Adrenal gland (tissue), 9 donors: ENCODE measurements at regions not wholly inside any gene's neighbourhood (a gene's known extent, or its start where the extent isn't known, plus 50 kb on each side); places are given as distances from the start of the nearest gene placed in this dataset.
A peak's percentile ranks its signal among the peaks of the same experiment; 100 is the strongest.

Source experiments
- DNase-seq, 7 donors: peaks; one replicate each; pipeline ENCODE4 v3.0.0-alpha.2; 2019 to 2020
- H3K27ac ChIP-seq, 5 donors: fragments of 200-600 bp; sonication (generic) in 4 of 5; 1 replicate in 3 of 5; 2 replicates in 2 of 5; pipeline versions ENCODE4 v1.5.1 to v1.8.0; 2016 to 2020; ENCODE audit warnings: mild to moderate bottlenecking in 1 of 5
- H3K27me3 ChIP-seq: fragments of 200-600 bp; 2 replicates; pipeline ENCODE4 v1.8.0; 2021
- H3K36me3 ChIP-seq, 2 donors: fragments of 200-600 bp; replicated peaks in 1 of 2; 1 replicate in 1 of 2; 2 replicates in 1 of 2; pipeline versions ENCODE4 v1.5.1 to v1.8.0; 2018 to 2022
- H3K4me1 ChIP-seq, 2 donors: fragments of 200-600 bp; replicated peaks in 1 of 2; 1 replicate in 1 of 2; 2 replicates in 1 of 2; pipeline versions ENCODE4 v1.5.1 to v1.8.0; 2018 to 2021
- H3K4me3 ChIP-seq, 4 donors: fragments of 200-600 bp; sonication (generic) in 3 of 4; one replicate each; pipeline ENCODE4 v1.5.1; 2016 to 2018
- H3K9me3 ChIP-seq, 3 donors: fragments of 200-600 bp; sonication (generic) in 1 of 3; replicated peaks in 1 of 3; 1 replicate in 2 of 3; 2 replicates in 1 of 3; pipeline versions ENCODE4 v1.5.1 to v1.8.0; 2016 to 2021
- CTCF ChIP-seq, 6 experiments: fragments of 450-650 bp in 4 of 6; fragments of 200-600 bp in 2 of 6; sonication (generic) in 1 of 6; IDR thresholded peaks; 1 replicate in 5 of 6; 2 replicates in 1 of 6; pipeline versions ENCODE4 v1.5.1 to v1.8.0; 2016 to 2021; ENCODE audit warnings: antibody characterized with exemption in 6 of 6, mild to moderate bottlenecking in 2 of 6, moderate library complexity in 1 of 6
- POLR2A ChIP-seq, 2 donors: fragments of 450-650 bp; IDR thresholded peaks; one replicate each; pipeline ENCODE4 v1.6.1; 2017; ENCODE audit warnings: antibody characterized with exemption in 2 of 2, mild to moderate bottlenecking in 2 of 2, moderate library complexity in 1 of 2
- WGBS, 4 donors: extraction: QIAGEN DNeasy Blood & Tissue Kit in 2 of 4; methylation state at CpG; one replicate each; pipeline versions ENCODE4 v1.1.5 to v1.1.7; 2013 to 2017; 5-methylcytosine and 5-hydroxymethylcytosine counted together
- intact Hi-C, 2 donors: fragments of 100-400 bp; cut with DNase I; formaldehyde crosslinking; loops; one replicate each; pipeline versions ENCODE4 v1.14.1 to v1.15.0; 2022 to 2023
- donor health status: healthy with polysubstance abuse.
- donor health status: Bipolar disorder and iron deficiency.
- donor health status: DM: yes; HTN: yes; CAD: no.
- donor health status: DM: no; HTN: no; CAD: no.
- donor health status: DM: no; HTN: no; CAD: no.

GRCh38 chr17:77881545-77881944 is 77.0 kb upstream of the TNRC6C start:
- WGBS, 4 donors = 29 to 48% (median 38%) methylated on average over 5 to 10 of the region's 10 CpGs
- intact Hi-C loops = no loop called here

GRCh38 chr17:77882040-77882439 is 76.5 kb upstream of the TNRC6C start:
- Histone ChIP-seq H3K4me1 (peaks cover 0 to 23% of the 10 kb centered on the region in 2 donors), H3K4me3 (no peak overlapping the region), H3K27me3 (peaks cover 4% of the 10 kb centered on the region), H3K9me3 (no peaks in the 10 kb centered on the region), H3K27ac (peak overlapping the region in 2 of 5 donors; percentile 71 to 74), H3K36me3 (no peaks in the 10 kb centered on the region)
- no peak for TF ChIP-seq CTCF (IDR thresholded peaks at IDR 0.05)
- TF ChIP-seq POLR2A (IDR thresholded peaks at IDR 0.05) = no peak
- 72 to 83% (median 77%) methylated on average over 4 of the region's 4 CpGs for WGBS, 4 donors
- DNase-seq = no peak
- intact Hi-C loops = no loop called here

More at GRCh38 chr17:77881545-77881944, 77.0 kb upstream of the TNRC6C start:
- H3K36me3 ChIP-seq = no peaks in the 10 kb centered on the region
- no peak for TF ChIP-seq CTCF (IDR thresholded peaks at IDR 0.05)
- TF ChIP-seq POLR2A (IDR thresholded peaks at IDR 0.05) = no peak
- H3K27me3 ChIP-seq = peaks cover 4% of the 10 kb centered on the region
- no peak overlapping the region for H3K4me3 ChIP-seq
- H3K4me1 ChIP-seq = peaks cover 0 to 22% of the 10 kb centered on the region in 2 donors
- H3K27ac ChIP-seq = peak overlapping the region in 2 of 5 donors; percentile 71 to 74
- DNase-seq = peak; percentile 39 to 85 (median 68)
- no peaks in the 10 kb centered on the region for H3K9me3 ChIP-seq

- peak in 6 of 7 donors; percentile 25 to 78 (median 40) for DNase-seq
- Histone ChIP-seq H3K9me3 (no peaks in the 10 kb centered on the region), H3K27ac (peak overlapping the region in 2 of 5 donors; percentile 71 to 74), H3K27me3 (peaks cover 4% of the 10 kb centered on the region), H3K4me3 (no peak overlapping the region), H3K36me3 (no peaks in the 10 kb centered on the region), H3K4me1 (peaks cover 6 to 29% of the 10 kb centered on the region in 2 donors)
- no peak for TF ChIP-seq CTCF (IDR thresholded peaks at IDR 0.05)
- TF ChIP-seq POLR2A (IDR thresholded peaks at IDR 0.05) = no peak
- intact Hi-C loops = no loop called here
- whole genome bisulfite sequencing, 4 donors = 40 to 46% (median 45%) methylated on average over 11 to 12 of the region's 12 CpGs
These were observed 75.9 kb upstream of the TNRC6C start for GRCh38 chr17:77882481-77883212.

GRCh38 chr17:77883213-77883650 is 75.3 kb upstream of the TNRC6C start:
- DNase-seq = no peak
- no peaks in the 10 kb centered on the region for H3K36me3 ChIP-seq
- peak overlapping the region in 2 of 5 donors; percentile 71 to 74 for H3K27ac ChIP-seq
- intact Hi-C loops = no loop called here
- H3K4me3 ChIP-seq = no peak overlapping the region
- 86 to 93% (median 88%) methylated on average over 8 to 10 of the region's 10 CpGs for WGBS, 4 donors
- TF ChIP-seq POLR2A (IDR thresholded peaks at IDR 0.05) = no peak
- TF ChIP-seq CTCF (IDR thresholded peaks at IDR 0.05) = no peak
- H3K9me3 ChIP-seq = no peaks in the 10 kb centered on the region
- peaks cover 12 to 34% of the 10 kb centered on the region in 2 donors for H3K4me1 ChIP-seq
- H3K27me3 ChIP-seq = peaks cover 4% of the 10 kb centered on the region
